H1 (cell line): ENCODE measurements at regions not wholly inside any gene's neighbourhood (a gene's known extent, or its start where the extent isn't known, plus 50 kb on each side); places are given as distances from the start of the nearest gene placed in this dataset.

Experiments
- CEBPB ChIP-seq: IDR thresholded peaks from 2 replicates; pipeline ENCODE4 v1.6.1; 2012; ENCODE audit warnings: low read depth, low read length
- CREB1 ChIP-seq: IDR thresholded peaks from 2 replicates; pipeline ENCODE4 v1.6.1; 2012; ENCODE audit warnings: inconsistent platforms
- FOSL1 ChIP-seq: IDR thresholded peaks from 2 replicates; pipeline ENCODE4 v1.6.1; 2011; ENCODE audit warnings: mild to moderate bottlenecking, low read depth, low read length, moderate library complexity; ENCODE audit not compliant: insufficient read depth
- KDM5A ChIP-seq: fragments of 200-600 bp; IDR thresholded peaks from 2 replicates; pipeline ENCODE4 v1.7.1; 2012; ENCODE audit warnings: mild to moderate bottlenecking, low read length, inconsistent platforms, mixed read lengths
- PHF8 ChIP-seq: fragments of 200-600 bp; sonication (generic); conservative IDR thresholded peaks from 2 replicates; pipeline ENCODE4 v1.7.1; 2012; ENCODE audit warnings: low read depth, mild to moderate bottlenecking, inconsistent platforms, low read length, moderate library complexity
- POLR2A ChIP-seq, 2 experiments: IDR thresholded peaks; 1 replicate in 1 of 2; 2 replicates in 1 of 2; pipeline ENCODE4 v1.6.1; 2011; ENCODE audit warnings: low read depth in 2 of 2, low read length in 2 of 2, mild to moderate bottlenecking in 2 of 2; ENCODE audit errors: control extremely low read depth in 1 of 2
- POLR2AphosphoS5 ChIP-seq: IDR thresholded peaks from 2 replicates; pipeline ENCODE4 v1.6.1; 2011; ENCODE audit warnings: low read depth, low read length
- RXRA ChIP-seq: IDR thresholded peaks from 2 replicates; pipeline ENCODE4 v1.6.1; 2011; ENCODE audit warnings: low read depth, mild to moderate bottlenecking, low read length, moderate library complexity; ENCODE audit not compliant: insufficient read depth
- SAP30 ChIP-seq: fragments of 300-600 bp; sonication (generic); IDR thresholded peaks from 2 replicates; pipeline ENCODE4 v1.7.1; 2012; ENCODE audit warnings: low read length, moderate library complexity, mild to moderate bottlenecking, inconsistent platforms; ENCODE audit not compliant: insufficient read depth, insufficient replicate concordance
- TBP ChIP-seq: IDR thresholded peaks from 2 replicates; pipeline ENCODE4 v1.6.1; 2011; ENCODE audit warnings: low read depth, low read length, improper control_type of control experiment
- YY1 ChIP-seq: IDR thresholded peaks from 2 replicates; pipeline ENCODE4 v1.6.1; 2011; ENCODE audit warnings: low read depth, mild to moderate bottlenecking, low read length
- TF ChIP-seq, protein P1 (sequence below), 3 experiments: IDR thresholded peaks; 1 replicate in 2 of 3; 2 replicates in 1 of 3; pipeline versions ENCODE4 v1.5.1 to v1.6.1; 2011; ENCODE audit warnings: low read length in 3 of 3, mild to moderate bottlenecking in 3 of 3, inconsistent platforms in 2 of 3, low read depth in 1 of 3, moderate library complexity in 1 of 3; ENCODE audit not compliant: insufficient read depth in 1 of 3; ENCODE audit errors: control extremely low read depth in 1 of 3
- TF ChIP-seq, protein P2 (sequence below): IDR thresholded peaks from 2 replicates; pipeline ENCODE4 v1.6.1; 2011; ENCODE audit warnings: low read length, improper control_type of control experiment

DNA sequence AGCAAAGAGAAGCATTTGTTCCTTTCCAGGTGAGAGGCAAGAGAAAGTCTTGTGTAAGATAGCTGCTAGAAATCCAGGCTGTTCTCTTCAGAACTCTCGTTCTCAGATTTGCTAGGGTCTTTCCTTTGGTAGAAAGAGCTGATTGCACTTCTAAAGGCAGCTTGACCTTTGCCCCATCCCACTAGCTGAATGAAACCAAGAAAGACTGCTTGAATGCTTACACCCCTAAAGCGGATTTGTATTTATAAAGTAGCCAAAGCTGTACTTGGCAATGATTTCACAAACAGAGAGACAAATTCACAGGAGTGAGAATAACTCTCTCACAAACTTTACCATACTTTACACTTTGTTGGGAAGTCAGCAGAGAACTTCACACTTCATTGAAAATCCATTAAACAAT, 424.1 kb downstream of the TTLL7 start:
- TF ChIP-seq, protein P1, sequence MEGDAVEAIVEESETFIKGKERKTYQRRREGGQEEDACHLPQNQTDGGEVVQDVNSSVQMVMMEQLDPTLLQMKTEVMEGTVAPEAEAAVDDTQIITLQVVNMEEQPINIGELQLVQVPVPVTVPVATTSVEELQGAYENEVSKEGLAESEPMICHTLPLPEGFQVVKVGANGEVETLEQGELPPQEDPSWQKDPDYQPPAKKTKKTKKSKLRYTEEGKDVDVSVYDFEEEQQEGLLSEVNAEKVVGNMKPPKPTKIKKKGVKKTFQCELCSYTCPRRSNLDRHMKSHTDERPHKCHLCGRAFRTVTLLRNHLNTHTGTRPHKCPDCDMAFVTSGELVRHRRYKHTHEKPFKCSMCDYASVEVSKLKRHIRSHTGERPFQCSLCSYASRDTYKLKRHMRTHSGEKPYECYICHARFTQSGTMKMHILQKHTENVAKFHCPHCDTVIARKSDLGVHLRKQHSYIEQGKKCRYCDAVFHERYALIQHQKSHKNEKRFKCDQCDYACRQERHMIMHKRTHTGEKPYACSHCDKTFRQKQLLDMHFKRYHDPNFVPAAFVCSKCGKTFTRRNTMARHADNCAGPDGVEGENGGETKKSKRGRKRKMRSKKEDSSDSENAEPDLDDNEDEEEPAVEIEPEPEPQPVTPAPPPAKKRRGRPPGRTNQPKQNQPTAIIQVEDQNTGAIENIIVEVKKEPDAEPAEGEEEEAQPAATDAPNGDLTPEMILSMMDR (IDR thresholded peaks at IDR 0.05; ENCODE audit: control extremely low read depth in 1 of 3, insufficient read depth in 1 of 3, low read depth in 1 of 3, low read length in 3 of 3) = no peak
- TF ChIP-seq POLR2AphosphoS5 (no peak), CREB1 (no peak), POLR2A (IDR thresholded peaks at IDR 0.05; ENCODE audit: control extremely low read depth in 1 of 2, low read depth in 2 of 2, low read length in 2 of 2) (no peak), RXRA (no peak), CEBPB (no peak), SAP30 (no peak), YY1 (no peak), FOSL1 (no peak), TBP (no peak), PHF8 (no peak), KDM5A (no peak)
- TF ChIP-seq, protein P2, sequence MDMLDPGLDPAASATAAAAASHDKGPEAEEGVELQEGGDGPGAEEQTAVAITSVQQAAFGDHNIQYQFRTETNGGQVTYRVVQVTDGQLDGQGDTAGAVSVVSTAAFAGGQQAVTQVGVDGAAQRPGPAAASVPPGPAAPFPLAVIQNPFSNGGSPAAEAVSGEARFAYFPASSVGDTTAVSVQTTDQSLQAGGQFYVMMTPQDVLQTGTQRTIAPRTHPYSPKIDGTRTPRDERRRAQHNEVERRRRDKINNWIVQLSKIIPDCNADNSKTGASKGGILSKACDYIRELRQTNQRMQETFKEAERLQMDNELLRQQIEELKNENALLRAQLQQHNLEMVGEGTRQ = no peak
